K562 (cell line): ENCODE measurements at regions not wholly inside any gene's neighbourhood (a gene's known extent, or its start where the extent isn't known, plus 50 kb on each side); places are given as distances from the start of the nearest gene placed in this dataset.

Experiments
- POLR2A ChIP-seq: fragments of 450-650 bp; conservative IDR thresholded peaks from 2 replicates; pipeline ENCODE4 v1.6.1; 2016
- POLR2AphosphoS2 ChIP-seq: IDR thresholded peaks from 2 replicates; pipeline ENCODE4 v1.6.1; 2012; ENCODE audit warnings: low read length, improper control_type of control experiment
- POLR2AphosphoS5 ChIP-seq: IDR thresholded peaks from 2 replicates; pipeline ENCODE4 v1.6.1; 2011; ENCODE audit warnings: mild to moderate bottlenecking, low read depth, low read length, moderate library complexity; ENCODE audit not compliant: control insufficient read depth, insufficient read depth
- TF ChIP-seq, protein P1 (sequence below): fragments of 450-650 bp; IDR thresholded peaks from 2 replicates; pipeline ENCODE4 v1.6.1; 2014; ENCODE audit warnings: low read depth, mild to moderate bottlenecking, moderate library complexity, borderline replicate concordance

DNA sequence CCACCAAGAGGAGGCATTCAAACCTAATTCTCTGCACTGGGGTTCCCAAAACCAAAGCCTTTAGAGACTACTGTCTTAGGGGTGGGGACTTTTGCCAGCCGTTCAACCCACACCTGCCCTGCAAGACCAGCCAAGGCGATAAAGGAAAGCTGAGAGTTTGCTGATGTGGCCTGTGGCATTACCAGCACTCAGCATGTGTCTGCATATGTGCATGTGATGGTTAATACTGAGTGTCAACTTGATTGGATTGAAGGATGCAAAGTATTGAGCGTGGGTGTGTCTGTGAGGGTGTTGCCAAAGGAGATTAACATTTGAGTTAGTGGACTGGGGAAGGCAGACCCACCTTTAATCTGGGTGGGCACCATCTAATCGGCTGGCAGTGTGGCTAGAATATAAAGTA is 474.2 kb downstream of the MED10 start:
- TF ChIP-seq POLR2AphosphoS2 (no peak), POLR2AphosphoS5 (no peak), POLR2A (no peak)
- TF ChIP-seq, protein P1, sequence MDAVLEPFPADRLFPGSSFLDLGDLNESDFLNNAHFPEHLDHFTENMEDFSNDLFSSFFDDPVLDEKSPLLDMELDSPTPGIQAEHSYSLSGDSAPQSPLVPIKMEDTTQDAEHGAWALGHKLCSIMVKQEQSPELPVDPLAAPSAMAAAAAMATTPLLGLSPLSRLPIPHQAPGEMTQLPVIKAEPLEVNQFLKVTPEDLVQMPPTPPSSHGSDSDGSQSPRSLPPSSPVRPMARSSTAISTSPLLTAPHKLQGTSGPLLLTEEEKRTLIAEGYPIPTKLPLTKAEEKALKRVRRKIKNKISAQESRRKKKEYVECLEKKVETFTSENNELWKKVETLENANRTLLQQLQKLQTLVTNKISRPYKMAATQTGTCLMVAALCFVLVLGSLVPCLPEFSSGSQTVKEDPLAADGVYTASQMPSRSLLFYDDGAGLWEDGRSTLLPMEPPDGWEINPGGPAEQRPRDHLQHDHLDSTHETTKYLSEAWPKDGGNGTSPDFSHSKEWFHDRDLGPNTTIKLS: no peak
